ENCODE measurements at regions not wholly inside any gene's neighbourhood (a gene's known extent, or its start where the extent isn't known, plus 50 kb on each side); places are given as distances from the start of the nearest gene placed in this dataset.

GRCh38 chr6:44062771-44063560, 64.3 kb downstream of the MRPL14 start:
- DNase-seq: no peak

- no peak for DNase-seq
These were observed 65.0 kb downstream of the MRPL14 start for GRCh38 chr6:44062105-44062770.

- no peak for DNase-seq
These were observed 65.7 kb downstream of the MRPL14 start for GRCh38 chr6:44061375-44062104.

GRCh38 chr6:44060612-44061374, 66.5 kb downstream of the MRPL14 start:
- DNase-seq: no peak

GRCh38 chr6:44059359-44060346, 67.6 kb downstream of the MRPL14 start:
- DNase-seq: no peak

GRCh38 chr6:44058617-44059358, 68.5 kb downstream of the MRPL14 start:
- no peak for DNase-seq

- DNase-seq: no peak
These were observed 69.2 kb downstream of the MRPL14 start for GRCh38 chr6:44057931-44058616.

GRCh38 chr6:44057238-44057930, 69.9 kb downstream of the MRPL14 start:
- no peak for DNase-seq

- no peak for DNase-seq
These were observed 70.6 kb downstream of the MRPL14 start for GRCh38 chr6:44056392-44057237.

- no peak for DNase-seq
These were observed 72.3 kb downstream of the MRPL14 start for GRCh38 chr6:44054721-44055559.

- DNase-seq: no peak
These were observed 73.3 kb downstream of the MRPL14 start for GRCh38 chr6:44053760-44054556.

GRCh38 chr6:44053106-44053756, 74.0 kb downstream of the MRPL14 start:
- DNase-seq: no peak

GRCh38 chr6:44052419-44053023, 74.7 kb downstream of the MRPL14 start:
- DNase-seq: no peak

- DNase-seq: no peak
These were observed 75.7 kb downstream of the MRPL14 start for GRCh38 chr6:44051515-44051914.

- DNase-seq: no peak
These were observed 76.3 kb downstream of the MRPL14 start for GRCh38 chr6:44050872-44051505.
